Activated naive CD8-positive, alpha-beta T cell treated with anti-CD3 and anti-CD28 coated beads, Interleukin-2, amount 10 ng/mL, durations not matched to agents 7 days and 5 days (primary cell): ENCODE measurements at regions not wholly inside any gene's neighbourhood (a gene's known extent, or its start where the extent isn't known, plus 50 kb on each side); places are given as distances from the start of the nearest gene placed in this dataset.
"Not testable (repeated sequence)": the region's sequence is repeated elsewhere in the genome, so short reads cannot be mapped to it uniquely, and the experiment has no call there.

Experiments used
- ATAC-seq: fragments of 150-1000 bp; cut with Tn5 transposase; one replicate; pipeline ENCODE4 v1.10.0; 2021; ENCODE audit warnings: low read depth, moderate library complexity
- POLR2A ChIA-PET: fragments of 350-600 bp; sonication (Branson Sonifier 250); formaldehyde crosslinking; loops from one replicate; lab custom pipeline; 2021; ENCODE audit warnings: antibody characterized with exemption; lab: Charles Lee
- DNase-seq: peaks from one replicate; pipeline ENCODE4 v3.0.0; 2021
- H3K27ac Mint-ChIP-seq: one replicate; pipeline ENCODE4 v1.8.0; 2022; ENCODE audit warnings: mild to moderate bottlenecking, mixed read lengths
- H3K27me3 Mint-ChIP-seq: one replicate; pipeline ENCODE4 v1.8.0; 2022; ENCODE audit warnings: mild to moderate bottlenecking, moderate library complexity, mixed read lengths
- H3K36me3 Mint-ChIP-seq: one replicate; pipeline ENCODE4 v1.8.0; 2021; ENCODE audit warnings: mild to moderate bottlenecking, mixed read lengths
- H3K4me1 Mint-ChIP-seq: one replicate; pipeline ENCODE4 v1.8.0; 2021; ENCODE audit warnings: mixed read lengths
- H3K4me3 Mint-ChIP-seq: one replicate; pipeline ENCODE4 v1.8.0; 2022; ENCODE audit warnings: mild to moderate bottlenecking, moderate library complexity, mixed read lengths
- H3K9me3 Mint-ChIP-seq: one replicate; pipeline ENCODE4 v1.8.0; 2021; ENCODE audit warnings: mixed read lengths

GRCh38 chr5:130746641-130747040, 418.4 kb downstream of the HINT1 start:
- ATAC-seq, H3K4me1 Mint-ChIP-seq, H3K4me3 Mint-ChIP-seq, H3K36me3 Mint-ChIP-seq, DNase-seq, H3K9me3 Mint-ChIP-seq, H3K27ac Mint-ChIP-seq, POLR2A ChIA-PET, H3K27me3 Mint-ChIP-seq: not testable (repeated sequence)

GRCh38 chr5:130743092-130743491, 422.0 kb downstream of the HINT1 start:
- POLR2A ChIA-PET, result no interaction called here
- Mint-ChIP-seq H3K4me1 (no peaks in the 10 kb centered on the region), H3K9me3 (peaks cover 6% of the 10 kb centered on the region), H3K27ac (no peak overlapping the region), H3K36me3 (no peaks in the 10 kb centered on the region), H3K27me3 (peaks cover 3% of the 10 kb centered on the region), H3K4me3 (no peak overlapping the region)
- no peak for ATAC-seq
- DNase-seq, result no peak

- no peaks in the 10 kb centered on the region for H3K4me1 Mint-ChIP-seq
These were observed 424.9 kb downstream of the HINT1 start for GRCh38 chr5:130740047-130740569.

GRCh38 chr5:130731839-130732238, 433.2 kb downstream of the HINT1 start:
- POLR2A ChIA-PET, result no interaction called here
- Mint-ChIP-seq H3K4me3 (no peak overlapping the region), H3K36me3 (no peaks in the 10 kb centered on the region), H3K27ac (no peak overlapping the region), H3K9me3 (peaks cover 3% of the 10 kb centered on the region), H3K4me1 (no peaks in the 10 kb centered on the region), H3K27me3 (peaks cover 2% of the 10 kb centered on the region)
- DNase-seq (no peak), ATAC-seq (no peak)

More at GRCh38 chr5:130740047-130740569, 424.9 kb downstream of the HINT1 start:
- POLR2A ChIA-PET, result no interaction called here
- ATAC-seq (no peak), DNase-seq (no peak)
- Mint-ChIP-seq H3K9me3 (no peaks in the 10 kb centered on the region), H3K27ac (no peak overlapping the region), H3K27me3 (peaks cover 1% of the 10 kb centered on the region), H3K36me3 (no peaks in the 10 kb centered on the region), H3K4me3 (no peak overlapping the region)

GRCh38 chr5:130729541-130729940, 435.5 kb downstream of the HINT1 start:
- Mint-ChIP-seq H3K36me3 (no peaks in the 10 kb centered on the region), H3K4me1 (no peaks in the 10 kb centered on the region), H3K9me3 (peaks cover 3% of the 10 kb centered on the region), H3K4me3 (no peak overlapping the region), H3K27me3 (peaks cover 2% of the 10 kb centered on the region), H3K27ac (no peak overlapping the region)
- ATAC-seq (no peak), DNase-seq (no peak)
- POLR2A ChIA-PET, result no interaction called here

GRCh38 chr5:130727830-130728229, 437.2 kb downstream of the HINT1 start:
- Mint-ChIP-seq H3K9me3 (peaks cover 3% of the 10 kb centered on the region), H3K36me3 (no peaks in the 10 kb centered on the region), H3K27me3 (peaks cover 4% of the 10 kb centered on the region), H3K4me3 (no peak overlapping the region), H3K27ac (no peak overlapping the region), H3K4me1 (no peaks in the 10 kb centered on the region)
- ATAC-seq (no peak), DNase-seq (no peak)
- POLR2A ChIA-PET, result no interaction called here

GRCh38 chr5:130724658-130725057, 440.4 kb downstream of the HINT1 start:
- DNase-seq, result no peak
- no peaks in the 10 kb centered on the region for H3K9me3 Mint-ChIP-seq
- H3K27ac Mint-ChIP-seq, result no peak overlapping the region
- H3K4me3 Mint-ChIP-seq, result no peak overlapping the region
- H3K36me3 Mint-ChIP-seq, result no peaks in the 10 kb centered on the region
- H3K4me1 Mint-ChIP-seq, result no peaks in the 10 kb centered on the region
- peaks cover 6% of the 10 kb centered on the region for H3K27me3 Mint-ChIP-seq
- POLR2A ChIA-PET, result no interaction called here
- ATAC-seq, result no peak

- Mint-ChIP-seq H3K36me3 (no peaks in the 10 kb centered on the region), H3K27ac (no peak overlapping the region), H3K4me3 (no peak overlapping the region), H3K4me1 (no peaks in the 10 kb centered on the region), H3K9me3 (no peaks in the 10 kb centered on the region), H3K27me3 (peaks cover 8% of the 10 kb centered on the region)
- no peak for ATAC-seq
- POLR2A ChIA-PET, result no interaction called here
- no peak for DNase-seq
These were observed 444.7 kb downstream of the HINT1 start for GRCh38 chr5:130720355-130720754.

GRCh38 chr5:130715541-130715940, 449.5 kb downstream of the HINT1 start:
- H3K27me3 Mint-ChIP-seq, result peaks cover 6% of the 10 kb centered on the region
- H3K27ac Mint-ChIP-seq, result no peak overlapping the region
- POLR2A ChIA-PET, result no interaction called here
- no peaks in the 10 kb centered on the region for H3K9me3 Mint-ChIP-seq
- DNase-seq, result no peak
- no peak overlapping the region for H3K4me3 Mint-ChIP-seq
- no peaks in the 10 kb centered on the region for H3K36me3 Mint-ChIP-seq
- ATAC-seq, result no peak
- peaks cover 2% of the 10 kb centered on the region for H3K4me1 Mint-ChIP-seq

GRCh38 chr5:130714200-130714599, 450.9 kb downstream of the HINT1 start:
- Mint-ChIP-seq H3K36me3 (no peaks in the 10 kb centered on the region), H3K9me3 (no peaks in the 10 kb centered on the region), H3K4me3 (no peak overlapping the region), H3K27me3 (peaks cover 6% of the 10 kb centered on the region), H3K4me1 (peaks cover 2% of the 10 kb centered on the region), H3K27ac (no peak overlapping the region)
- no peak for ATAC-seq
- POLR2A ChIA-PET, result no interaction called here
- DNase-seq, result no peak

- DNase-seq (no peak), ATAC-seq (no peak)
- H3K9me3 Mint-ChIP-seq, result no peaks in the 10 kb centered on the region
- peaks cover 2% of the 10 kb centered on the region for H3K4me1 Mint-ChIP-seq
- POLR2A ChIA-PET, result no interaction called here
- H3K27me3 Mint-ChIP-seq, result peaks cover 2% of the 10 kb centered on the region
- no peak overlapping the region for H3K4me3 Mint-ChIP-seq
- no peak overlapping the region for H3K27ac Mint-ChIP-seq
- H3K36me3 Mint-ChIP-seq, result no peaks in the 10 kb centered on the region
These were observed 452.7 kb downstream of the HINT1 start for GRCh38 chr5:130712324-130712723.

GRCh38 chr5:130710596-130710995, 454.5 kb downstream of the HINT1 start:
- ATAC-seq (no peak), DNase-seq (no peak)
- POLR2A ChIA-PET, result no interaction called here
- Mint-ChIP-seq H3K4me3 (no peak overlapping the region), H3K4me1 (peaks cover 2% of the 10 kb centered on the region), H3K27me3 (peaks cover 5% of the 10 kb centered on the region), H3K9me3 (no peaks in the 10 kb centered on the region), H3K36me3 (no peaks in the 10 kb centered on the region), H3K27ac (no peak overlapping the region)

- DNase-seq, result no peak
- no peaks in the 10 kb centered on the region for H3K36me3 Mint-ChIP-seq
- H3K4me1 Mint-ChIP-seq, result no peaks in the 10 kb centered on the region
- peaks cover 5% of the 10 kb centered on the region for H3K27me3 Mint-ChIP-seq
- no peak overlapping the region for H3K4me3 Mint-ChIP-seq
- ATAC-seq, result no peak
- no peaks in the 10 kb centered on the region for H3K9me3 Mint-ChIP-seq
- no peak overlapping the region for H3K27ac Mint-ChIP-seq
- POLR2A ChIA-PET, result no interaction called here
These were observed 456.3 kb downstream of the HINT1 start for GRCh38 chr5:130708754-130709153.

- H3K27me3 Mint-ChIP-seq, result peaks cover 3% of the 10 kb centered on the region
- no peaks in the 10 kb centered on the region for H3K4me1 Mint-ChIP-seq
- DNase-seq (no peak), ATAC-seq (no peak)
- POLR2A ChIA-PET, result no interaction called here
- no peak overlapping the region for H3K27ac Mint-ChIP-seq
- no peak overlapping the region for H3K4me3 Mint-ChIP-seq
- no peaks in the 10 kb centered on the region for H3K9me3 Mint-ChIP-seq
- no peaks in the 10 kb centered on the region for H3K36me3 Mint-ChIP-seq
These were observed 458.4 kb downstream of the HINT1 start for GRCh38 chr5:130706696-130707095.

- Mint-ChIP-seq H3K9me3 (no peaks in the 10 kb centered on the region), H3K27me3 (peaks cover 3% of the 10 kb centered on the region), H3K36me3 (no peaks in the 10 kb centered on the region), H3K4me3 (no peak overlapping the region), H3K4me1 (no peaks in the 10 kb centered on the region), H3K27ac (no peak overlapping the region)
- DNase-seq (no peak), ATAC-seq (no peak)
- POLR2A ChIA-PET, result no interaction called here
These were observed 459.7 kb downstream of the HINT1 start for GRCh38 chr5:130705368-130705767.
